ENCODE measurements at regions not wholly inside any gene's neighbourhood (a gene's known extent, or its start where the extent isn't known, plus 50 kb on each side); places are given as distances from the start of the nearest gene placed in this dataset.

DNA sequence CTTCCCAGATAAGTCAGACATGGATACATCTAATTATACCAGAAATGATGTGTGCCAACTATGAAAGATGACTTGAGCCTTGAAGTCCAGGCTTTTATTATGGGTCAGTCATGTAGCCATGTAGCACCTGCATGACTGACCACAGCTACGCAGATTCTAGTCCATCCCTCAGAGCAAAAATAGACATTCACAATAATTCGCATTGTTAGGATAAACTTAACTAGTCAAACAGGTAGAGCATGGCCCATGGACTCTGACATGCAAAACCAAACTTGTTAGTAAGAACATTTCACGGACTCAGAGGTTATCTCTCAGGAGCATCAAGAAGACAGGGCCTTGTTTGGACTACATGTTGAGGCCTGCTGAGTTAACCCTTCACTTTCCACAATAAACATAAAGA is 132.6 kb downstream of the PWWP3B start (continued):
- TF ChIP-seq RAD21 (IDR thresholded peaks at IDR 0.05; ENCODE audit: low read depth): no peak
- TF ChIP-seq, protein P1, sequence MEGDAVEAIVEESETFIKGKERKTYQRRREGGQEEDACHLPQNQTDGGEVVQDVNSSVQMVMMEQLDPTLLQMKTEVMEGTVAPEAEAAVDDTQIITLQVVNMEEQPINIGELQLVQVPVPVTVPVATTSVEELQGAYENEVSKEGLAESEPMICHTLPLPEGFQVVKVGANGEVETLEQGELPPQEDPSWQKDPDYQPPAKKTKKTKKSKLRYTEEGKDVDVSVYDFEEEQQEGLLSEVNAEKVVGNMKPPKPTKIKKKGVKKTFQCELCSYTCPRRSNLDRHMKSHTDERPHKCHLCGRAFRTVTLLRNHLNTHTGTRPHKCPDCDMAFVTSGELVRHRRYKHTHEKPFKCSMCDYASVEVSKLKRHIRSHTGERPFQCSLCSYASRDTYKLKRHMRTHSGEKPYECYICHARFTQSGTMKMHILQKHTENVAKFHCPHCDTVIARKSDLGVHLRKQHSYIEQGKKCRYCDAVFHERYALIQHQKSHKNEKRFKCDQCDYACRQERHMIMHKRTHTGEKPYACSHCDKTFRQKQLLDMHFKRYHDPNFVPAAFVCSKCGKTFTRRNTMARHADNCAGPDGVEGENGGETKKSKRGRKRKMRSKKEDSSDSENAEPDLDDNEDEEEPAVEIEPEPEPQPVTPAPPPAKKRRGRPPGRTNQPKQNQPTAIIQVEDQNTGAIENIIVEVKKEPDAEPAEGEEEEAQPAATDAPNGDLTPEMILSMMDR (IDR thresholded peaks at IDR 0.05 in 2 of 3, conservative IDR thresholded peaks at IDR 0.05 in 1 of 3; ENCODE audit: borderline replicate concordance in 1 of 3, insufficient read depth in 1 of 3, low read depth in 2 of 3, low read length in 2 of 3): no peak

DNA sequence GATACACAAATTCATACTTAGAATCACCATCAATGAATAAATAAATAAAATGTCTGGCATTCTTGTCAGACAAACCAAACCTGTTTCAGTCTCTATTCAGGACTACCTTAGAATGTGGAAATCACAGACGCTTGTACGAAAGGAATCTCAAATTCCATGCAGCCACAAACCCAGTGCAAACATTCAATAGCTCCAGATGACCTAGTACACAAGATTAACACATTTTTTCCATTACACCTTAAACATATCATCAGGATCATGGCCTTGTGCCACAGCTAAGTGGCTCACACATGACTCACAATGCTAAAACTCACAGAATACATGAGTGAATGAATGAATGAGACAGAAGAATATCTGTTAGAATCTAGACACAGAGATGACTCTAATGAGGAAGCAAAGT is 134.2 kb downstream of the PWWP3B start:
- Histone ChIP-seq H3K27ac (ENCODE audit: low read depth, low read length) (no peak overlapping the region), H3K4me1 (ENCODE audit: control insufficient read depth in 1 of 2, insufficient read depth in 2 of 2, low read length in 2 of 2) (peaks cover 15 to 33% of the 10 kb centered on the region in 2 experiments), H3K4me2 (ENCODE audit: low read length) (peak overlapping the region; percentile 65), H3K36me3 (ENCODE audit: control insufficient read depth in 1 of 2, insufficient read depth in 2 of 2, low read length in 2 of 2) (no peaks in the 10 kb centered on the region), H3K9ac (ENCODE audit: low read length) (no peak overlapping the region), H3K9me3 (ENCODE audit: control insufficient read depth in 1 of 2, insufficient read depth in 1 of 2, low read depth in 1 of 2, low read length in 2 of 2) (no peaks in the 10 kb centered on the region), H3K27me3 (ENCODE audit: insufficient read depth, low read length) (no peaks in the 10 kb centered on the region), H2AFZ (ENCODE audit: low read depth, low read length, poor library complexity, severe bottlenecking) (no peak overlapping the region), H3K79me2 (ENCODE audit: insufficient read depth, low read length) (no peaks in the 10 kb centered on the region), H3K4me3 (replicated peaks in 1 of 2; ENCODE audit: low read depth in 1 of 2, low read length in 2 of 2) (no peak overlapping the region), H3K9me2 (ENCODE audit: insufficient read depth) (no peaks in the 10 kb centered on the region), H4K20me1 (ENCODE audit: insufficient read depth) (no peaks in the 10 kb centered on the region)
- intact Hi-C loops (cut with micrococcal nuclease): loop anchor here (10.0 kb wide), 1 partner anchor 118 kb away; no protein-coding TSS in a partner anchor
- TF ChIP-seq POLR2A (IDR thresholded peaks at IDR 0.05; ENCODE audit: borderline replicate concordance, extremely low read depth, insufficient read depth, insufficient read length): no peak
- TF ChIP-seq CEBPB (IDR thresholded peaks at IDR 0.05; ENCODE audit: low read depth): no peak
- TF ChIP-seq, protein P1 (IDR thresholded peaks at IDR 0.05 in 2 of 3, conservative IDR thresholded peaks at IDR 0.05 in 1 of 3; ENCODE audit: borderline replicate concordance in 1 of 3, insufficient read depth in 1 of 3, low read depth in 2 of 3, low read length in 2 of 3): no peak
- peak; percentile 45 for TF ChIP-seq SP1 (IDR thresholded peaks at IDR 0.05; ENCODE audit: low read depth)
- TF ChIP-seq, protein P2, sequence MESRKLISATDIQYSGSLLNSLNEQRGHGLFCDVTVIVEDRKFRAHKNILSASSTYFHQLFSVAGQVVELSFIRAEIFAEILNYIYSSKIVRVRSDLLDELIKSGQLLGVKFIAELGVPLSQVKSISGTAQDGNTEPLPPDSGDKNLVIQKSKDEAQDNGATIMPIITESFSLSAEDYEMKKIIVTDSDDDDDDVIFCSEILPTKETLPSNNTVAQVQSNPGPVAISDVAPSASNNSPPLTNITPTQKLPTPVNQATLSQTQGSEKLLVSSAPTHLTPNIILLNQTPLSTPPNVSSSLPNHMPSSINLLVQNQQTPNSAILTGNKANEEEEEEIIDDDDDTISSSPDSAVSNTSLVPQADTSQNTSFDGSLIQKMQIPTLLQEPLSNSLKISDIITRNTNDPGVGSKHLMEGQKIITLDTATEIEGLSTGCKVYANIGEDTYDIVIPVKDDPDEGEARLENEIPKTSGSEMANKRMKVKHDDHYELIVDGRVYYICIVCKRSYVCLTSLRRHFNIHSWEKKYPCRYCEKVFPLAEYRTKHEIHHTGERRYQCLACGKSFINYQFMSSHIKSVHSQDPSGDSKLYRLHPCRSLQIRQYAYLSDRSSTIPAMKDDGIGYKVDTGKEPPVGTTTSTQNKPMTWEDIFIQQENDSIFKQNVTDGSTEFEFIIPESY (IDR thresholded peaks at IDR 0.05; ENCODE audit: extremely low read depth, insufficient replicate concordance, low read length): no peak
- no peak for TF ChIP-seq YY1 (IDR thresholded peaks at IDR 0.05; ENCODE audit: extremely low read depth, insufficient replicate concordance, low read depth, low read length)
- no peak; the same call in 1 of the 2 replicates for TF ChIP-seq CBX3 (IDR thresholded peaks at IDR 0.05; ENCODE audit: low read depth)
- TF ChIP-seq ELF1 (IDR thresholded peaks at IDR 0.05; ENCODE audit: borderline replicate concordance, low read depth): no peak
- TF ChIP-seq ZFX (IDR thresholded peaks at IDR 0.05): no peak
- TF ChIP-seq FOSL1 (IDR thresholded peaks at IDR 0.05; ENCODE audit: low read depth): peak; percentile 65
- no peak for TF ChIP-seq EZH2phosphoT487 (IDR thresholded peaks at IDR 0.05; ENCODE audit: borderline replicate concordance)
- TF ChIP-seq POLR2AphosphoS5 (IDR thresholded peaks at IDR 0.05; ENCODE audit: low read depth, low read length): no peak
- TF ChIP-seq, protein P3, sequence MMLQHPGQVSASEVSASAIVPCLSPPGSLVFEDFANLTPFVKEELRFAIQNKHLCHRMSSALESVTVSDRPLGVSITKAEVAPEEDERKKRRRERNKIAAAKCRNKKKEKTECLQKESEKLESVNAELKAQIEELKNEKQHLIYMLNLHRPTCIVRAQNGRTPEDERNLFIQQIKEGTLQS (IDR thresholded peaks at IDR 0.05): no peak
- TF ChIP-seq JUND (IDR thresholded peaks at IDR 0.05): peak; percentile 57
- TF ChIP-seq, protein P4, sequence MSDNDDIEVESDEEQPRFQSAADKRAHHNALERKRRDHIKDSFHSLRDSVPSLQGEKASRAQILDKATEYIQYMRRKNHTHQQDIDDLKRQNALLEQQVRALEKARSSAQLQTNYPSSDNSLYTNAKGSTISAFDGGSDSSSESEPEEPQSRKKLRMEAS (IDR thresholded peaks at IDR 0.05): 0 out of 2 replicates have a peak, but pooled peaks have one; percentile 9
- TF ChIP-seq EGR1 (IDR thresholded peaks at IDR 0.05; ENCODE audit: low read depth): no peak
- CTCF ChIA-PET: no interaction called here
- peak; percentile 48 for DNase-seq (ENCODE audit: low read depth, low spot score)
- RAD21 ChIA-PET (ENCODE audit: low non-redundant PET in 1 of 2, low total read pairs in 2 of 2, uncharacterized antibody in 2 of 2, unreplicated experiment in 2 of 2): interaction anchor here in 1 of 2 experiments (0.6 kb wide), 1 partner anchor 93 kb away, joined by 4 read pairs; no protein-coding TSS in a partner anchor
- POLR2A ChIA-PET: no interaction called here
- no TSS peak for BruUV-seq (replicated peaks)
- no peak for ATAC-seq
